Naive thymus-derived CD8-positive, alpha-beta T cell (primary cell): ENCODE measurements at regions not wholly inside any gene's neighbourhood (a gene's known extent, or its start where the extent isn't known, plus 50 kb on each side); places are given as distances from the start of the nearest gene placed in this dataset.
"Not testable (repeated sequence)": the region's sequence is repeated elsewhere in the genome, so short reads cannot be mapped to it uniquely, and the experiment has no call there.

Experiments
- ATAC-seq, 2 donors: fragments of 150-1000 bp; cut with Tn5 transposase in 1 of 2; sonication (Bioruptor Pico), chemical (Tn5 transposase) in 1 of 2; 1 replicate in 1 of 2; 2 replicates in 1 of 2; pipeline ENCODE4 v1.10.0; 2021; ENCODE audit warnings: mild to moderate bottlenecking in 2 of 2, moderate library complexity in 2 of 2
- POLR2A ChIA-PET: fragments of 350-600 bp; sonication (Branson Sonifier 250); formaldehyde crosslinking; loops from one replicate; lab custom pipeline; 2021; ENCODE audit warnings: antibody characterized with exemption; lab: Charles Lee
- DNase-seq, 10 donors: peaks; one replicate each; pipeline versions ENCODE4 v3.0.0 to v3.0.0-alpha.2; 2020 to 2022
- H3K27ac Mint-ChIP-seq, 10 donors: one replicate each; pipeline ENCODE4 v1.8.0; 2020 to 2022; ENCODE audit warnings: mild to moderate bottlenecking in 10 of 10, mixed read lengths in 10 of 10, moderate library complexity in 4 of 10, inconsistent platforms in 1 of 10
- H3K27me3 Mint-ChIP-seq, 5 donors: one replicate each; pipeline ENCODE4 v1.8.0; 2021 to 2022; ENCODE audit warnings: mixed read lengths in 5 of 5
- H3K36me3 Mint-ChIP-seq, 3 donors: one replicate each; pipeline ENCODE4 v1.8.0; 2020 to 2022; ENCODE audit warnings: mixed read lengths in 3 of 3, mild to moderate bottlenecking in 2 of 3, inconsistent platforms in 1 of 3
- H3K4me1 Mint-ChIP-seq, 4 donors: one replicate each; pipeline ENCODE4 v1.8.0; 2021 to 2022; ENCODE audit warnings: mixed read lengths in 4 of 4
- H3K4me3 Mint-ChIP-seq, 10 donors: one replicate each; pipeline ENCODE4 v1.8.0; 2020 to 2022; ENCODE audit warnings: mild to moderate bottlenecking in 10 of 10, mixed read lengths in 10 of 10, moderate library complexity in 6 of 10, inconsistent platforms in 1 of 10
- H3K9me3 Mint-ChIP-seq, 9 donors: one replicate each; pipeline ENCODE4 v1.8.0; 2020 to 2022; ENCODE audit warnings: mixed read lengths in 9 of 9, mild to moderate bottlenecking in 3 of 9, inconsistent platforms in 1 of 9, moderate library complexity in 1 of 9

DNA sequence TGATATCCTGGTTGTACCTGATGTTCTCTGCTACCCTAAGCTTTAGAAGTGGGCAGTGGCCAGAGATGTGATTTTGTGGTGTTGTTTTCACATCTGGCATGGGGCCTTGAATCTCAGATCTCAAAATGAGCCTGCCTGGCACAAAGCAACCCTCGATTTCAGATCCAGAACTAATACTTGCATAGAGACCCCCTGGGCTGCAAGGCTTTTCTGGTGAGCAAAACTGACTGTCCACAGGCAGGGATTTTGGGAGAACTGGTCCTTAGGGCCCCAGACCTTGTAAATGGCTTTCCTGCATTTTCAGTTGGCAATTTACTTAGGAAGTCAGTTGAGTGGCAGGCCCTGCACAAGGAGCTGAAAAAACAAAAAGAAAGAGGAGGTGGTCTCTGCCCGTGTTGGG, 265.3 kb downstream of the MYCN start:
- no peak for DNase-seq
- ATAC-seq = no peak
- Mint-ChIP-seq H3K4me1 (peaks cover 0 to 2% (median 0%) of the 10 kb centered on the region in 4 donors), H3K4me3 (no peak overlapping the region), H3K27me3 (peaks cover 0 to 22% (median 0%) of the 10 kb centered on the region in 5 donors), H3K36me3 (no peaks in the 10 kb centered on the region), H3K27ac (no peak overlapping the region), H3K9me3 (peaks cover 0 to 8% (median 3%) of the 10 kb centered on the region in 9 donors)
- POLR2A ChIA-PET = no interaction called here

GRCh38 chr2:16204886-16205620, 264.7 kb downstream of the MYCN start:
- POLR2A ChIA-PET = no interaction called here
- no peaks in the 10 kb centered on the region for H3K36me3 Mint-ChIP-seq
- no peak overlapping the region for H3K4me3 Mint-ChIP-seq
- no peak for DNase-seq
- H3K27me3 Mint-ChIP-seq = peaks cover 0 to 21% (median 0%) of the 10 kb centered on the region in 5 donors
- H3K27ac Mint-ChIP-seq = no peak overlapping the region
- peaks cover 0 to 8% (median 3%) of the 10 kb centered on the region in 9 donors for H3K9me3 Mint-ChIP-seq
- ATAC-seq = no peak
- H3K4me1 Mint-ChIP-seq = peaks cover 0 to 2% (median 0%) of the 10 kb centered on the region in 4 donors

DNA sequence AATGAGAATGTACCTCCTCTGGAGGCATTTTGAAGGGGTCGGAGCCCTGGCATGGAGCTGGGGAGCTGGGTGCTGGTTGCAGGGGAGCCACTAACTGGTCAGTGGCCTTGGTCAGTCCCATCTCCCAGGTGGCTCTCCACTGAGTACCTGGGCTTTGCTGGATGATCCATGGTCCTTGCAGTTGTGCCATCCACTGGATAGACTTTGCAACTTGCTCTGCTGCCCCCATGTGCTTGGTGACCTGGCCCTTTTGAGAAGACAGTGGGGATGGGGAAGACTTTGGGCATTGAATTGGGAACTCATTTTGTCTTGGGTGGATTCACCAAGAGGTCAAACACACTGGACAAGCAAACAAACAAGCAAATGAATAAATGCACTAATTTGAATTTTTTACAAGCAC, 263.9 kb downstream of the MYCN start:
- Mint-ChIP-seq H3K9me3 (peaks cover 0 to 8% (median 3%) of the 10 kb centered on the region in 9 donors), H3K4me3 (no peak overlapping the region), H3K36me3 (no peaks in the 10 kb centered on the region), H3K27ac (no peak overlapping the region), H3K4me1 (peaks cover 0 to 2% (median 0%) of the 10 kb centered on the region in 4 donors), H3K27me3 (peaks cover 0 to 21% (median 0%) of the 10 kb centered on the region in 5 donors)
- no peak for ATAC-seq
- no peak for DNase-seq
- POLR2A ChIA-PET = no interaction called here

- peaks cover 0 to 21% (median 0%) of the 10 kb centered on the region in 5 donors for H3K27me3 Mint-ChIP-seq
- POLR2A ChIA-PET = no interaction called here
- H3K36me3 Mint-ChIP-seq = no peaks in the 10 kb centered on the region
- DNase-seq (no peak), ATAC-seq (no peak)
- no peak overlapping the region for H3K4me3 Mint-ChIP-seq
- peaks cover 0 to 2% (median 0%) of the 10 kb centered on the region in 4 donors for H3K4me1 Mint-ChIP-seq
- peaks cover 0 to 8% (median 3%) of the 10 kb centered on the region in 9 donors for H3K9me3 Mint-ChIP-seq
- H3K27ac Mint-ChIP-seq = no peak overlapping the region
Observed at GRCh38 chr2:16203691-16204090, 263.3 kb downstream of the MYCN start.

DNA sequence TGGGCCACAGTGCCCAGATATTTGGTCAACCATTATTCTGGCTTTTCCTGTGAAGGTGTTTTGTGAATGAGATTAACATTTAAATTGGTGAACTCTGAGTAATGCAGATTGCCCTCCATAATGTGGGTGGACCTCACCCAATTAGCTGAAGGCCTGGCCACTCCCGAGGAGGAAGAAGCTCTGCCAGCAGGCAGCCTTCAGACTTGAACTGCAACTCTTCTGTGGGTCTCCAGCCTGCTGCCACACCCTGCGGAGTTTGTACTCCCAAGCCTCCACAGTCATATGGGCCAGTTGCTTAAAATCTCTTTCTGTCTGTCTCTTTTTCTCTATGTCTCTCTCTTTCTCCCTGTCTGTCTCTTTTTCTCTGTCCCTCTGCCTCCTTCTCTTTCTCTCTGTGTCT, 262.7 kb downstream of the MYCN start:
- Mint-ChIP-seq H3K4me1 (peaks cover 0 to 2% (median 0%) of the 10 kb centered on the region in 4 donors), H3K36me3 (no peaks in the 10 kb centered on the region), H3K27me3 (peaks cover 0 to 21% (median 0%) of the 10 kb centered on the region in 5 donors), H3K9me3 (peaks cover 0 to 3% (median 0%) of the 10 kb centered on the region in 9 donors), H3K27ac (no peak overlapping the region), H3K4me3 (no peak overlapping the region)
- no peak for ATAC-seq
- POLR2A ChIA-PET = no interaction called here
- no peak for DNase-seq

DNA sequence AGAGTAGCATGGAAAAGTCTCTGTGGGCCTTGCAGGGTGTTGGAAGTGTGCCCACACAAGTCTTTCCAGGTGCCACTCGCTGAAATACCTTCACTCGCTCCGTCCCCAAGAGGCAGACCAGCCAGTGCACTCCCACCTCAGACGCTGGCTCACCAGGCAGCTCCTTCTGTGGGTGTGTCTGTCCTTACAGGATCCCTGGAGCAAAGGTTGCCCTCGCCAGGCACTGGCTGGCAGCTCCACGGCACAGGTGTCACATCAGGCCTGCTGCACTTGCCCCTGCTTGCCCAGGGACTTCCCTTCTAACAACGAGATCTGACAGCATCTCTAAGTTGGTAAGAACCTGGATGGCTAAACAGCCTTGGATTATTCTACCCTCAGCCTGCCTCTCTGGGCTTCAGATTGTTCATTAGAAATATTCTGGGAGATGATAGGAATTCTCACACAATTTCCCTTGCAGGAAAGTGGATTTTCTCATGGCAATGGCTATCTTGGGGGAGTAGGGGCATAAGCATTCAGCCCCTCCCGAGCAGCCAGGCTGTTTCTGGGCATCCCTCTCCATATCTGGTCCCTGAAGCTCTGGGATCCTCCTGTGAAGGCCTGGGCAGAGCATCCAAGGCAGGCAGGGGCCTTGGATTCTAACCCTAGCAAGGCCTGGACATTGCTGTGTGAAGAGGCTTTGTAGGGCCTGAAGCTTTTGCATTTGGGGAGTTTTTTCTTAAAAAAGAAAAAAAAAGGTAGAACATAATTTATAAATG, 262.1 kb downstream of the MYCN start:
- Mint-ChIP-seq H3K36me3 (no peaks in the 10 kb centered on the region), H3K9me3 (peaks cover 0 to 3% (median 0%) of the 10 kb centered on the region in 9 donors), H3K27ac (no peak overlapping the region), H3K4me1 (peaks cover 0 to 2% (median 0%) of the 10 kb centered on the region in 4 donors), H3K27me3 (peaks cover 0 to 19% (median 0%) of the 10 kb centered on the region in 5 donors), H3K4me3 (no peak overlapping the region)
- DNase-seq (no peak), ATAC-seq (no peak)
- POLR2A ChIA-PET = no interaction called here

- peaks cover 0 to 2% (median 0%) of the 10 kb centered on the region in 4 donors for H3K4me1 Mint-ChIP-seq
- POLR2A ChIA-PET = no interaction called here
- H3K9me3 Mint-ChIP-seq = peaks cover 0 to 3% (median 0%) of the 10 kb centered on the region in 9 donors
- no peaks in the 10 kb centered on the region for H3K36me3 Mint-ChIP-seq
- DNase-seq (no peak), ATAC-seq (no peak)
- no peak overlapping the region for H3K4me3 Mint-ChIP-seq
- peaks cover 0 to 15% (median 0%) of the 10 kb centered on the region in 5 donors for H3K27me3 Mint-ChIP-seq
- no peak overlapping the region for H3K27ac Mint-ChIP-seq
Observed at GRCh38 chr2:16201848-16202247, 261.5 kb downstream of the MYCN start.

DNA sequence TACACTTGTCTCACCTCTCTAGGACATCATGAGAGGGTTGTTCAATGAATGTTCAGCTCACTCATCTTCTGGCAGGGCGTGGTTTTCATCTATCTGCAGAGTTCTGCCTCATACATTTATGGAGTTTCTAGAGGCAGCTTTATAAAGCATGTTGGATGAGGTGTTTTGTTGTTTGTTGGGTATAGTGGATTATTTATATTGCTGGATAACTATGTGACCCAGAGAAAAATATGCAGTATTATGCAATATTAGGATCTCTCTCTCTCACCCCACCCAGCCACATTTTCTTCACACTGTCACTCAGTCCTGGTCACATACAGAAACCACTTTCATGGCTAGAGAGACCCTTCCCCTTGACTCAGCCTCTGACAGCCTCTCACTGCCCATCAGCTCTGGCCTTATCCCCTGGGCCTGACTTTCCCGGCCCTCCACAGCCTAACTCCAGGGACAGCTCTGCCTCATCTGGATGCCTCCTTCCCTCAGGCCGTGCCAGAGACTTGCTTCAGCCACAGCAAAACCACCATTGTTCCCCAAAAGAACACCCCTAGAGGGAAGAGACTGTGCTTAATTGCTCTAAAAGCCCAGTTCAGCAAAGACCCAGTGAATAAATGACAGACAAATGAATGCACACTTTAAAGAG, 260.3 kb downstream of the MYCN start:
- Mint-ChIP-seq H3K4me3 (no peak overlapping the region), H3K27ac (no peak overlapping the region), H3K4me1 (peaks cover 0 to 2% (median 0%) of the 10 kb centered on the region in 4 donors), H3K36me3 (no peaks in the 10 kb centered on the region), H3K27me3 (peaks cover 0 to 9% (median 0%) of the 10 kb centered on the region in 5 donors), H3K9me3 (no peaks in the 10 kb centered on the region)
- POLR2A ChIA-PET = no interaction called here
- ATAC-seq (no peak), DNase-seq (no peak)

GRCh38 chr2:16199882-16200553, 259.7 kb downstream of the MYCN start:
- H3K27ac Mint-ChIP-seq = peak overlapping the region in 1 of 10 donors; percentile 10

GRCh38 chr2:16199241-16199640, 258.9 kb downstream of the MYCN start:
- H3K4me1 Mint-ChIP-seq, H3K4me3 Mint-ChIP-seq, H3K27me3 Mint-ChIP-seq, POLR2A ChIA-PET, DNase-seq, ATAC-seq, H3K36me3 Mint-ChIP-seq, H3K9me3 Mint-ChIP-seq: not testable (repeated sequence)
- peak overlapping the region in 1 of 10 donors; percentile 14 for H3K27ac Mint-ChIP-seq

More at GRCh38 chr2:16199882-16200553, 259.7 kb downstream of the MYCN start:
- POLR2A ChIA-PET = no interaction called here
- Mint-ChIP-seq H3K27me3 (peaks cover 0 to 8% (median 0%) of the 10 kb centered on the region in 5 donors), H3K4me3 (no peak overlapping the region), H3K9me3 (no peaks in the 10 kb centered on the region), H3K4me1 (peaks cover 0 to 2% (median 0%) of the 10 kb centered on the region in 4 donors), H3K36me3 (no peaks in the 10 kb centered on the region)
- DNase-seq = no peak
- ATAC-seq = no peak

DNA sequence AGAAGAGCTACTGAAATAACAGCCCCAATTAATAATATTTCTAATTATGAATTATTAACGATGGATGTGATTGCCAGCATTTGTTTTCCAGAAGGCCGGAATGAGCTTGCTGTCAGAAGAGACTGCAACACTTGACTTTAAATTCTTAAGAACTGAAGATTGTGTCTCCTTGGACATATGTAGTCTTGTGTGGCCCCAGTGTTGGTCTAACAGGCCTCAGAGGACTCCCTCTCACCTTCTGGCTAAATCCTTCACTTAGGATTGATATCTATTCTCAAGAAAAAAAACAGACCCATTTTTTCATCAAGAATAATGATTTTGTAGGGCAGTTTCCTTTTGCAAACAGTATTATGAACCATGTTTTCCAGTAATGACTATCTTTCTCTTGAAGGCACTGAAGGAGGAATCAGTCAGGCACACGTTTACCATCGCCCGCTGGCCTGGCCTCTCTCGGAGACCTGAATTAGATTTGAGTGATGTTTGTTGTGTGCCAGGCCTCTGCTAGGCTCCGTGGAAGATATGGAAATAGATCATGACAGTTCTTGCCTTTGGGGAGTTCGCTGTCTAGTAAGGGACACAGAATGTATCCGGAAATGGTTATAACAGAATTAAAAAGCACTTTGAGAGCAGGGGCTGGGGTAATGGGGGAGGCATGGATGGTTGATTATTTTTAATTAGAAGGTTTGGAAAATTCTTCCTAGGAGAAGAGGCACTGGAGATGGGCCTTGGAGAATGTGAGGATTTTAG, 258.0 kb downstream of the MYCN start:
- Mint-ChIP-seq H3K27ac (no peak overlapping the region), H3K4me1 (peaks cover 0 to 1% (median 0%) of the 10 kb centered on the region in 4 donors), H3K27me3 (peaks cover 0 to 3% (median 0%) of the 10 kb centered on the region in 5 donors), H3K9me3 (no peaks in the 10 kb centered on the region), H3K36me3 (no peaks in the 10 kb centered on the region), H3K4me3 (no peak overlapping the region)
- POLR2A ChIA-PET = no interaction called here
- no peak for ATAC-seq
- no peak for DNase-seq
